MM.1S (cell line): ENCODE measurements at regions not wholly inside any gene's neighbourhood (a gene's known extent, or its start where the extent isn't known, plus 50 kb on each side); places are given as distances from the start of the nearest gene placed in this dataset.

Experiments
- EZH2 ChIP-seq: fragments of 300-600 bp; sonication (generic); optimal IDR thresholded peaks from 2 replicates; pipeline ENCODE3; 2017; ENCODE audit warnings: low read depth, mild to moderate bottlenecking, antibody characterized with exemption, low read length, mixed read lengths
- EZH2phosphoT487 ChIP-seq: fragments of 300-600 bp; sonication (generic); IDR thresholded peaks from 2 replicates; pipeline ENCODE4 v1.6.1; 2018; ENCODE audit warnings: antibody characterized with exemption, low read length
- TF ChIP-seq, protein P1 (sequence below): fragments of 300-600 bp; sonication (generic); IDR thresholded peaks from 2 replicates; pipeline ENCODE4 v1.5.1; 2016; ENCODE audit warnings: antibody characterized with exemption, low read length, mixed read lengths

DNA sequence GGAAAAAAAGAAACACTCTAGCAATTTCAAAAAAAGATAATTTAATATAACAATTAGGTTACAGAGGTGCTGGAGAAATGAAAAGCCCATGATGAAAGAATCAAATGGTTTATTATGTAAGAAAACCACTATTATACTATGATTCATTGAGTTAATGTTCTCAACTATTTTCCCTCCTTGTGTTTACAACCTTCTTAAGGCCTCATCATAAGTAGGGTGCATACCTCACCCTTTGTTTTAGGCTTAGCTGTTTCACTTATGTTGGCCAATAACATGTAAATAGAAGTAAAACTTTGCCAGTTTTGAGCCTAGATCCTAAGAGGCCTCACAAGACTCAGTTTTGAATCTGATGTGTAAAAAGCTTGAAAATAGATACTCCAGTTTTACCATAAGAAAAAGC, 418.3 kb upstream of the DDX18 start:
- TF ChIP-seq, protein P1, sequence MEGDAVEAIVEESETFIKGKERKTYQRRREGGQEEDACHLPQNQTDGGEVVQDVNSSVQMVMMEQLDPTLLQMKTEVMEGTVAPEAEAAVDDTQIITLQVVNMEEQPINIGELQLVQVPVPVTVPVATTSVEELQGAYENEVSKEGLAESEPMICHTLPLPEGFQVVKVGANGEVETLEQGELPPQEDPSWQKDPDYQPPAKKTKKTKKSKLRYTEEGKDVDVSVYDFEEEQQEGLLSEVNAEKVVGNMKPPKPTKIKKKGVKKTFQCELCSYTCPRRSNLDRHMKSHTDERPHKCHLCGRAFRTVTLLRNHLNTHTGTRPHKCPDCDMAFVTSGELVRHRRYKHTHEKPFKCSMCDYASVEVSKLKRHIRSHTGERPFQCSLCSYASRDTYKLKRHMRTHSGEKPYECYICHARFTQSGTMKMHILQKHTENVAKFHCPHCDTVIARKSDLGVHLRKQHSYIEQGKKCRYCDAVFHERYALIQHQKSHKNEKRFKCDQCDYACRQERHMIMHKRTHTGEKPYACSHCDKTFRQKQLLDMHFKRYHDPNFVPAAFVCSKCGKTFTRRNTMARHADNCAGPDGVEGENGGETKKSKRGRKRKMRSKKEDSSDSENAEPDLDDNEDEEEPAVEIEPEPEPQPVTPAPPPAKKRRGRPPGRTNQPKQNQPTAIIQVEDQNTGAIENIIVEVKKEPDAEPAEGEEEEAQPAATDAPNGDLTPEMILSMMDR, result no peak
- TF ChIP-seq EZH2phosphoT487 (no peak), EZH2 (no peak)
